HCT116 (cell line): ENCODE measurements at regions not wholly inside any gene's neighbourhood (a gene's known extent, or its start where the extent isn't known, plus 50 kb on each side); places are given as distances from the start of the nearest gene placed in this dataset.

Experiments used
- ATAC-seq: fragments of 200-7000 bp; cut with Tn5 transposase; 2 replicates; pipeline ENCODE4 v1.9.1; 2020; ENCODE audit warnings: mild to moderate bottlenecking, moderate library complexity
- BruUV-seq: library from RNA; stranded (reverse); fragments of 400-500 nt; replicated peaks from 2 replicates; lab custom pipeline; 2021; lab: Mats Ljungman, UMichigan
- CTCF ChIA-PET: fragments of 300-600 bp; sonication (Branson Sonifier 250); formaldehyde crosslinking; loops from one replicate; lab custom pipeline; 2021; ENCODE audit warnings: antibody characterized with exemption; lab: Charles Lee
- POLR2A ChIA-PET: fragments of 300-600, 350-600 bp; sonication (Branson Sonifier 250); formaldehyde crosslinking; loops from one replicate; lab custom pipeline; 2021; ENCODE audit warnings: antibody characterized with exemption; lab: Charles Lee
- RAD21 ChIA-PET, 2 experiments: fragments of 300-600 bp; sonication (Branson Sonifier 250); formaldehyde crosslinking; loops; one replicate each; lab custom pipeline; 2023; ENCODE audit warnings: low total read pairs in 2 of 2; ENCODE audit not compliant: uncharacterized antibody in 2 of 2, unreplicated experiment in 2 of 2, low non-redundant PET in 1 of 2; lab: Charles Lee
- DNase-seq: peaks from one replicate; pipeline ENCODE4 v3.0.0-alpha.2; 2010; ENCODE audit warnings: low read depth, low spot score
- H2AFZ ChIP-seq: fragments of 200-600 bp; shearing (Covaris generic), sonication (generic); 2 replicates; pipeline ENCODE4 v1.6.1; 2017; ENCODE audit warnings: low read depth, mixed run types, mixed read lengths, antibody characterized with exemption, low read length; ENCODE audit not compliant: poor library complexity, severe bottlenecking
- H3K27ac ChIP-seq: 2 replicates; pipeline ENCODE4 v1.5.1; 2012; ENCODE audit warnings: low read depth, low read length
- H3K27me3 ChIP-seq: fragments of 200-600 bp; sonication (generic); 2 replicates; pipeline ENCODE4 v1.6.1; 2016; ENCODE audit warnings: mixed run types, low read length, mixed read lengths; ENCODE audit not compliant: insufficient read depth
- H3K36me3 ChIP-seq, 2 experiments: fragments of 200-500 bp in 1 of 2; fragments of 200-600 bp in 1 of 2; sonication (Bioruptor generic) in 1 of 2; sonication (generic) in 1 of 2; 2 replicates each; pipeline versions ENCODE4 v1.5.1 to v1.6.1; 2014 to 2016; ENCODE audit warnings: low read length in 2 of 2, inconsistent platforms in 1 of 2, mixed read lengths in 1 of 2, mixed run types in 1 of 2; ENCODE audit not compliant: insufficient read depth in 2 of 2, control insufficient read depth in 1 of 2
- H3K4me1 ChIP-seq, 2 experiments: fragments of 200-600 bp in 1 of 2; sonication (generic) in 1 of 2; 2 replicates each; pipeline versions ENCODE4 v1.5.1 to v1.6.1; 2012 to 2017; ENCODE audit warnings: low read length in 2 of 2, inconsistent platforms in 1 of 2, mild to moderate bottlenecking in 1 of 2, mixed read lengths in 1 of 2, mixed run types in 1 of 2, moderate library complexity in 1 of 2; ENCODE audit not compliant: insufficient read depth in 2 of 2, control insufficient read depth in 1 of 2
- H3K4me2 ChIP-seq: fragments of 200-600 bp; sonication (generic); 2 replicates; pipeline ENCODE4 v1.6.1; 2017; ENCODE audit warnings: mixed run types, low read length, mixed read lengths
- H3K4me3 ChIP-seq, 2 experiments: fragments of 200-600 bp in 1 of 2; sonication (generic) in 1 of 2; replicated peaks in 1 of 2; 2 replicates each; pipeline ENCODE4 v1.5.1; 2011 to 2016; ENCODE audit warnings: low read length in 2 of 2, control low read depth in 1 of 2, low read depth in 1 of 2, mild to moderate bottlenecking in 1 of 2, mixed read lengths in 1 of 2, mixed run types in 1 of 2
- H3K79me2 ChIP-seq: fragments of 200-600 bp; sonication (generic); 2 replicates; pipeline ENCODE4 v1.6.1; 2017; ENCODE audit warnings: mild to moderate bottlenecking, mixed run types, low read length, moderate library complexity, mixed read lengths; ENCODE audit not compliant: insufficient read depth
- H3K9ac ChIP-seq: fragments of 200-600 bp; sonication (generic); 2 replicates; pipeline ENCODE4 v1.6.1; 2016; ENCODE audit warnings: low read length, mixed read lengths
- H3K9me2 ChIP-seq: fragments of 200-600 bp; sonication (generic), shearing (Covaris generic); 2 replicates; pipeline ENCODE4 v1.6.1; 2017; ENCODE audit warnings: mixed run types, mild to moderate bottlenecking, moderate library complexity; ENCODE audit not compliant: insufficient read depth
- H3K9me3 ChIP-seq, 2 experiments: fragments of 200-500 bp in 1 of 2; fragments of 200-600 bp in 1 of 2; sonication (Bioruptor generic) in 1 of 2; sonication (generic) in 1 of 2; 2 replicates each; pipeline ENCODE4 v1.6.1; 2014 to 2017; ENCODE audit warnings: low read length in 2 of 2, mixed read lengths in 2 of 2, inconsistent platforms in 1 of 2, low read depth in 1 of 2, mild to moderate bottlenecking in 1 of 2, mixed run types in 1 of 2, moderate library complexity in 1 of 2; ENCODE audit not compliant: control insufficient read depth in 1 of 2, insufficient read depth in 1 of 2
- H4K20me1 ChIP-seq: fragments of 200-600 bp; sonication (generic), shearing (Covaris generic); 2 replicates; pipeline ENCODE4 v1.6.1; 2017; ENCODE audit warnings: mixed run types, mild to moderate bottlenecking, moderate library complexity; ENCODE audit not compliant: insufficient read depth
- EZH2 ChIP-seq: fragments of 200-600 bp; sonication (generic); IDR thresholded peaks from 2 replicates; pipeline ENCODE4 v1.6.1; 2017; ENCODE audit warnings: antibody characterized with exemption, mixed run types
- EZH2phosphoT487 ChIP-seq: fragments of 200-600 bp; IDR thresholded peaks from 2 replicates; pipeline ENCODE4 v1.6.1; 2018; ENCODE audit warnings: antibody characterized with exemption, borderline replicate concordance
- FOSL1 ChIP-seq: IDR thresholded peaks from 2 replicates; pipeline ENCODE4 v1.6.1; 2012; ENCODE audit warnings: low read depth
- JUND ChIP-seq: IDR thresholded peaks from 2 replicates; pipeline ENCODE4 v1.6.1; 2012
- SIN3A ChIP-seq: IDR thresholded peaks from 2 replicates; pipeline ENCODE4 v1.6.1; 2012; ENCODE audit warnings: low read depth
- SRF ChIP-seq: IDR thresholded peaks from 2 replicates; pipeline ENCODE4 v1.6.1; 2012; ENCODE audit warnings: low read depth
- ZFX ChIP-seq: fragments of 450-650 bp; IDR thresholded peaks from 2 replicates; pipeline ENCODE4 v1.6.1; 2017
- intact Hi-C: fragments of 100-400 bp; cut with micrococcal nuclease; formaldehyde crosslinking; loops from 2 replicates; pipeline ENCODE4 v1.10.0; 2022
- TF ChIP-seq, protein P1 (sequence below): IDR thresholded peaks from 2 replicates; pipeline ENCODE4 v1.6.1; 2012; ENCODE audit warnings: low read depth
- TF ChIP-seq, protein P2 (sequence below): IDR thresholded peaks from 2 replicates; pipeline ENCODE4 v1.6.1; 2012
- TF ChIP-seq, protein P3 (sequence below), 3 experiments: fragments of 200-600 bp in 1 of 3; sonication (generic) in 1 of 3; IDR thresholded peaks in 2 of 3; conservative IDR thresholded peaks in 1 of 3; 2 replicates each; pipeline ENCODE4 v1.5.1; 2012 to 2017; ENCODE audit warnings: low read depth in 2 of 3, low read length in 2 of 3, antibody characterized with exemption in 1 of 3, borderline replicate concordance in 1 of 3, control low read depth in 1 of 3, mild to moderate bottlenecking in 1 of 3, mixed read lengths in 1 of 3, mixed run types in 1 of 3, moderate library complexity in 1 of 3; ENCODE audit not compliant: insufficient read depth in 1 of 3

DNA sequence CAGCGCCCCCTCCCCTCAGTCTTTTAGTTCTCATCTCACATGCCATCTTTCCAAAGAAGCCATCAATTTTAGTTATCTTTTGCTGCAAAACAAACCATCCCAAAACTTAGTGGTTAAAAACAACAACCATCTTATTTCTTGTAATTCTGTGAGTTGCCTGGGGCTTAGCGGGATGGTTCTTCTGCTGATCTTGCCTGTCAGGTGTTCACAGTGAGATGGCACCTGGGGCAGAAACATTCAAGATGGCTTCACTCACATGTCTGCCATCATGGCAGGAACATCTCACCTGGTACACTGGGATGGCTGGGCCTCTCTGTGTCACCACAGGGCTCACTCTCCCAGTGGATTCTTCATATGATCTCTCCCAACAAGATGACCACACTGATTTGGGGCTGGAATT is 67.6 kb upstream of the KCNK12 start:
- H3K4me2 ChIP-seq, result no peak overlapping the region
- no TSS peak for BruUV-seq
- H3K4me1 ChIP-seq, result peaks cover 0 to 3% of the 10 kb centered on the region in 2 experiments; a peak in 1 of 4 replicates
- no peak overlapping the region for H2AFZ ChIP-seq
- H3K79me2 ChIP-seq, result no peaks in the 10 kb centered on the region
- no peak overlapping the region for H3K4me3 ChIP-seq
- RAD21 ChIA-PET, result no interaction called here
- DNase-seq (no peak), ATAC-seq (no peak)
- no peaks in the 10 kb centered on the region for H4K20me1 ChIP-seq
- H3K9me3 ChIP-seq, result no peaks in the 10 kb centered on the region
- no peak for TF ChIP-seq ZFX
- no peak for TF ChIP-seq SIN3A
- no peak for TF ChIP-seq FOSL1
- TF ChIP-seq, protein P1, sequence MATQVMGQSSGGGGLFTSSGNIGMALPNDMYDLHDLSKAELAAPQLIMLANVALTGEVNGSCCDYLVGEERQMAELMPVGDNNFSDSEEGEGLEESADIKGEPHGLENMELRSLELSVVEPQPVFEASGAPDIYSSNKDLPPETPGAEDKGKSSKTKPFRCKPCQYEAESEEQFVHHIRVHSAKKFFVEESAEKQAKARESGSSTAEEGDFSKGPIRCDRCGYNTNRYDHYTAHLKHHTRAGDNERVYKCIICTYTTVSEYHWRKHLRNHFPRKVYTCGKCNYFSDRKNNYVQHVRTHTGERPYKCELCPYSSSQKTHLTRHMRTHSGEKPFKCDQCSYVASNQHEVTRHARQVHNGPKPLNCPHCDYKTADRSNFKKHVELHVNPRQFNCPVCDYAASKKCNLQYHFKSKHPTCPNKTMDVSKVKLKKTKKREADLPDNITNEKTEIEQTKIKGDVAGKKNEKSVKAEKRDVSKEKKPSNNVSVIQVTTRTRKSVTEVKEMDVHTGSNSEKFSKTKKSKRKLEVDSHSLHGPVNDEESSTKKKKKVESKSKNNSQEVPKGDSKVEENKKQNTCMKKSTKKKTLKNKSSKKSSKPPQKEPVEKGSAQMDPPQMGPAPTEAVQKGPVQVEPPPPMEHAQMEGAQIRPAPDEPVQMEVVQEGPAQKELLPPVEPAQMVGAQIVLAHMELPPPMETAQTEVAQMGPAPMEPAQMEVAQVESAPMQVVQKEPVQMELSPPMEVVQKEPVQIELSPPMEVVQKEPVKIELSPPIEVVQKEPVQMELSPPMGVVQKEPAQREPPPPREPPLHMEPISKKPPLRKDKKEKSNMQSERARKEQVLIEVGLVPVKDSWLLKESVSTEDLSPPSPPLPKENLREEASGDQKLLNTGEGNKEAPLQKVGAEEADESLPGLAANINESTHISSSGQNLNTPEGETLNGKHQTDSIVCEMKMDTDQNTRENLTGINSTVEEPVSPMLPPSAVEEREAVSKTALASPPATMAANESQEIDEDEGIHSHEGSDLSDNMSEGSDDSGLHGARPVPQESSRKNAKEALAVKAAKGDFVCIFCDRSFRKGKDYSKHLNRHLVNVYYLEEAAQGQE, result no peak
- TF ChIP-seq, protein P2, sequence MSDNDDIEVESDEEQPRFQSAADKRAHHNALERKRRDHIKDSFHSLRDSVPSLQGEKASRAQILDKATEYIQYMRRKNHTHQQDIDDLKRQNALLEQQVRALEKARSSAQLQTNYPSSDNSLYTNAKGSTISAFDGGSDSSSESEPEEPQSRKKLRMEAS, result no peak
- TF ChIP-seq EZH2, result no peak
- TF ChIP-seq JUND, result no peak
- TF ChIP-seq SRF, result no peak
- TF ChIP-seq, protein P3, sequence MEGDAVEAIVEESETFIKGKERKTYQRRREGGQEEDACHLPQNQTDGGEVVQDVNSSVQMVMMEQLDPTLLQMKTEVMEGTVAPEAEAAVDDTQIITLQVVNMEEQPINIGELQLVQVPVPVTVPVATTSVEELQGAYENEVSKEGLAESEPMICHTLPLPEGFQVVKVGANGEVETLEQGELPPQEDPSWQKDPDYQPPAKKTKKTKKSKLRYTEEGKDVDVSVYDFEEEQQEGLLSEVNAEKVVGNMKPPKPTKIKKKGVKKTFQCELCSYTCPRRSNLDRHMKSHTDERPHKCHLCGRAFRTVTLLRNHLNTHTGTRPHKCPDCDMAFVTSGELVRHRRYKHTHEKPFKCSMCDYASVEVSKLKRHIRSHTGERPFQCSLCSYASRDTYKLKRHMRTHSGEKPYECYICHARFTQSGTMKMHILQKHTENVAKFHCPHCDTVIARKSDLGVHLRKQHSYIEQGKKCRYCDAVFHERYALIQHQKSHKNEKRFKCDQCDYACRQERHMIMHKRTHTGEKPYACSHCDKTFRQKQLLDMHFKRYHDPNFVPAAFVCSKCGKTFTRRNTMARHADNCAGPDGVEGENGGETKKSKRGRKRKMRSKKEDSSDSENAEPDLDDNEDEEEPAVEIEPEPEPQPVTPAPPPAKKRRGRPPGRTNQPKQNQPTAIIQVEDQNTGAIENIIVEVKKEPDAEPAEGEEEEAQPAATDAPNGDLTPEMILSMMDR (IDR thresholded peaks at IDR 0.05 in 2 of 3, conservative IDR thresholded peaks at IDR 0.05 in 1 of 3; ENCODE audit: borderline replicate concordance in 1 of 3, insufficient read depth in 1 of 3, low read depth in 2 of 3, low read length in 2 of 3), result no peak
- no peak for TF ChIP-seq EZH2phosphoT487
- POLR2A ChIA-PET, result no interaction called here
- CTCF ChIA-PET, result no interaction called here
- no peak overlapping the region for H3K27ac ChIP-seq
- no peaks in the 10 kb centered on the region for H3K36me3 ChIP-seq
- intact Hi-C loops, result no loop called here
- H3K27me3 ChIP-seq, result no peaks in the 10 kb centered on the region
- no peaks in the 10 kb centered on the region for H3K9me2 ChIP-seq
- H3K9ac ChIP-seq, result no peak overlapping the region
